Smooth muscle cell (in vitro differentiated cells): ENCODE measurements at regions not wholly inside any gene's neighbourhood (a gene's known extent, or its start where the extent isn't known, plus 50 kb on each side); places are given as distances from the start of the nearest gene placed in this dataset.
"Not testable (repeated sequence)": the region's sequence is repeated elsewhere in the genome, so short reads cannot be mapped to it uniquely, and the experiment has no call there.

Source experiments
- DNase-seq: peaks from one replicate; lab custom pipeline; 2025; ENCODE audit not compliant: unreplicated experiment; lab: John Stamatoyannopoulos, UW
- H2AFZ ChIP-seq: fragments of 200-600 bp; sonication (generic); 2 replicates; pipeline ENCODE4 v1.6.0; 2016; ENCODE audit warnings: antibody characterized with exemption, low read depth, mild to moderate bottlenecking
- H3F3A ChIP-seq: fragments of 200-600 bp; sonication (generic); 2 replicates; pipeline ENCODE4 v1.6.0; 2017; ENCODE audit warnings: antibody characterized with exemption, low read depth
- H3K27ac ChIP-seq: fragments of 200-600 bp; sonication (generic); 2 replicates; pipeline ENCODE4 v1.5.1; 2016; ENCODE audit warnings: low read depth, mild to moderate bottlenecking
- H3K27me3 ChIP-seq: fragments of 200-600 bp; sonication (generic); 2 replicates; pipeline ENCODE4 v1.6.1; 2016; ENCODE audit warnings: low read depth, mild to moderate bottlenecking
- H3K36me3 ChIP-seq: fragments of 200-600 bp; sonication (generic); 2 replicates; pipeline ENCODE4 v1.5.1; 2016; ENCODE audit warnings: low read depth
- H3K4me1 ChIP-seq: fragments of 200-600 bp; sonication (generic); 2 replicates; pipeline ENCODE4 v1.5.1; 2016; ENCODE audit warnings: low read depth
- H3K4me2 ChIP-seq: fragments of 200-600 bp; sonication (generic); 2 replicates; pipeline ENCODE4 v1.6.0; 2016; ENCODE audit warnings: mild to moderate bottlenecking
- H3K4me3 ChIP-seq: fragments of 200-600 bp; sonication (generic); 2 replicates; pipeline ENCODE4 v1.5.1; 2016; ENCODE audit warnings: mild to moderate bottlenecking
- H3K79me2 ChIP-seq: fragments of 200-600 bp; sonication (generic); 2 replicates; pipeline ENCODE4 v1.6.0; 2016; ENCODE audit warnings: low read depth, mild to moderate bottlenecking
- H3K9ac ChIP-seq: fragments of 200-600 bp; sonication (generic); 2 replicates; pipeline ENCODE4 v1.6.0; 2016; ENCODE audit warnings: low read depth
- H3K9me3 ChIP-seq: fragments of 200-600 bp; sonication (generic); replicated peaks from 2 replicates; pipeline ENCODE4 v1.5.1; 2016; ENCODE audit warnings: low read depth
- H4K20me1 ChIP-seq: fragments of 200-600 bp; sonication (generic); 2 replicates; pipeline ENCODE4 v1.6.0; 2016; ENCODE audit warnings: low read depth
- CTCF ChIP-seq: fragments of 200-600 bp; sonication (generic); IDR thresholded peaks from 2 replicates; pipeline ENCODE4 v1.5.1; 2017; ENCODE audit warnings: borderline replicate concordance, mild to moderate bottlenecking, antibody characterized with exemption; ENCODE audit not compliant: insufficient read depth, poor library complexity, severe bottlenecking
- WGBS: methylation state at CpG from one replicate; pipeline ENCODE4 v1.1.7; 2016; ENCODE audit warnings: low lambda C conversion rate; 5-methylcytosine and 5-hydroxymethylcytosine counted together

GRCh38 chr7:47179812-47180515 is 401.9 kb downstream of the TNS3 start:
- H3K9me3 ChIP-seq = no peaks in the 10 kb centered on the region
- no peak overlapping the region for H3K27ac ChIP-seq
- H3K79me2 ChIP-seq = no peaks in the 10 kb centered on the region
- 58% methylated on average over 8 of the region's 8 CpGs for WGBS
- no peak overlapping the region for H3K4me2 ChIP-seq
- no peaks in the 10 kb centered on the region for H3K4me1 ChIP-seq
- peak; percentile 98 for TF ChIP-seq CTCF
- DNase-seq = peak; percentile 3
- H3K27me3 ChIP-seq = no peaks in the 10 kb centered on the region
- H3F3A ChIP-seq = no peaks in the 10 kb centered on the region
- H3K9ac ChIP-seq = no peak overlapping the region
- H4K20me1 ChIP-seq = no peaks in the 10 kb centered on the region
- no peak overlapping the region for H3K4me3 ChIP-seq
- no peak overlapping the region for H2AFZ ChIP-seq
- no peaks in the 10 kb centered on the region for H3K36me3 ChIP-seq

GRCh38 chr7:47172602-47173539 is 409.0 kb downstream of the TNS3 start:
- not testable (repeated sequence) for DNase-seq, H4K20me1 ChIP-seq
- WGBS = 93% methylated on average over 7 of the region's 7 CpGs

GRCh38 chr7:47170516-47170915 is 411.4 kb downstream of the TNS3 start:
- no peak overlapping the region for H3K4me3 ChIP-seq
- no peaks in the 10 kb centered on the region for H3K36me3 ChIP-seq
- H3K4me1 ChIP-seq = no peaks in the 10 kb centered on the region
- H2AFZ ChIP-seq = no peak overlapping the region
- TF ChIP-seq CTCF = peak; percentile 46
- no peak overlapping the region for H3K9ac ChIP-seq
- H3K27me3 ChIP-seq = no peaks in the 10 kb centered on the region
- no peaks in the 10 kb centered on the region for H3F3A ChIP-seq
- no peak overlapping the region for H3K4me2 ChIP-seq
- WGBS = 94% methylated on average over 1 of the region's 1 CpG
- H3K79me2 ChIP-seq = no peaks in the 10 kb centered on the region
- DNase-seq = no peak
- H3K9me3 ChIP-seq = no peaks in the 10 kb centered on the region
- no peak overlapping the region for H3K27ac ChIP-seq
- H4K20me1 ChIP-seq = no peaks in the 10 kb centered on the region

More at GRCh38 chr7:47172602-47173539, 409.0 kb downstream of the TNS3 start:
- H3K36me3 ChIP-seq, H3F3A ChIP-seq, H3K27me3 ChIP-seq, H3K4me2 ChIP-seq, H2AFZ ChIP-seq, H3K4me1 ChIP-seq, H3K79me2 ChIP-seq, H3K9me3 ChIP-seq, H3K9ac ChIP-seq, H3K27ac ChIP-seq, H3K4me3 ChIP-seq: not testable (repeated sequence)

DNA sequence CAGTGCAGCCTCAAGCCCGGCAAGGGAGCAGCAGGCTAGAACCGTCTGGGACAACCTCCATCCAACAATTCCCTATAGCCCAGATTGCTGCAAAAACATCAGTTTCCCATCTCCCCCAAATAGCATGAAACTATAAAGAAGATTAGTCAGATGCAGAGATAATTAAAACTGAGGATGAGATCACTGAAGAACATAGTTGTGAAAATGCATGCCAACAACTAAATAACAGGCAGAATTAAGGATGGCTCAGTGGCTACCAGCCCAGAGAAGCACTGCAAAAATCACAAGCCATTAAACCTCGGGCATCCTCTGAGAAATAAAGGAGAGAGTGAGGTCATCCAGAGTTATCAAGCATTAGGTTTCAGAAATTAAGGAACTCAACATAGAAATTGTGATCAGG is 427.1 kb downstream of the TNS3 start:
- no peak for TF ChIP-seq CTCF
- no peaks in the 10 kb centered on the region for H3K4me1 ChIP-seq
- DNase-seq = no peak
- no peaks in the 10 kb centered on the region for H3K9me3 ChIP-seq
- 83% methylated on average over 3 of the region's 3 CpGs for WGBS
- H4K20me1 ChIP-seq = no peaks in the 10 kb centered on the region
- no peak overlapping the region for H3K4me3 ChIP-seq
- H3K4me2 ChIP-seq = no peak overlapping the region
- H3K27ac ChIP-seq = no peak overlapping the region
- H2AFZ ChIP-seq = no peak overlapping the region
- H3F3A ChIP-seq = no peaks in the 10 kb centered on the region
- no peak overlapping the region for H3K9ac ChIP-seq
- no peaks in the 10 kb centered on the region for H3K27me3 ChIP-seq
- no peaks in the 10 kb centered on the region for H3K79me2 ChIP-seq
- no peaks in the 10 kb centered on the region for H3K36me3 ChIP-seq
